ENCODE measurements at regions not wholly inside any gene's neighbourhood (a gene's known extent, or its start where the extent isn't known, plus 50 kb on each side); places are given as distances from the start of the nearest gene placed in this dataset.

DNA sequence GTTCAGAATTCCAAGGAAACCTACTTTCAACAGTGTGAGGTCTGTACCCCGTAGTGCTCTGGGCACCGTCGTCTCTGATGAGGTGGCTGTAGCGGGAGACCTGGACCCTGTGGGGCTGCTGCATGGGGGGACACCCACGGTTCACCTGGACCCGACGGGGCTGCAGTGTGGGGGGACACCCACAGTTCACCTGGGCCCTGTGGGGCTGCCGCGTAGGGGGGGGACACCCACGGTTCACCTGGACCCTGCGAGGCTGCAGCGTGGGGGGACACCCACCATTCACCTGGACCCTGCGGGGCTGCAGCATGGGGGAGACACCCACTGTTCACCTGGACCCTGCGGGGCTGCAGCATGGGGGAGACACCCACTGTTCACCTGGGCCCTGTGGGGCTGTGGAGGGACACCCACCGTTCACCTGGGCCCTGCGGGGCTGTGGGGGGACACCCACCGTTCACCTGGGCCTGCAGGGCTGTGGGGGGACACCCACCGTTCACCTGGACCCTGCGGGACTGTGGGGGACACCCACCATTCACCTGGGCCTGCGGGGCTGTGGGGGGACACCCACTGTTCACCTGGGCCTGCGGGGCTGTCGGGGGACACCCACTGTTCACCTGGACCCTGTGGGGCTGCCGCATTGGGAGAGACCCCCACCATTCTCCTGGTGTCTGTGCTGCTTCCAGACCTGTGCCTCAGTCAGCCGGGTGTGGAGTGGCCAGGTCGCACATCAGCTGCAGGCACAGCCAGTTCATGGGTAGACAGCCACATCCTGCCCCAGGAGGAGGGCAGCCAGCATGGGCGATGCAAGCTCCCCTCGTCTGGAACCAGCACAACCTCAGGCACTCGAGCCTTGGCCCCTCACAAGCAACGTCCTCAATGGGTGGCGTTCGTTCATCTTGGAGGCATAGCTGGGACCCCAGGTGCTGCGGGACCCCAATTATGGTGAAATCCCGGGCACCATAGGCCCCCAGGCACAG is 114.5 kb downstream of the TMEM18 start:
- FAIRE-seq (no peak), DNase-seq (ENCODE audit: low read depth) (no peak)
- no peaks in the 10 kb centered on the region for H3K79me2 ChIP-seq (ENCODE audit: insufficient read depth, low read length)
- H3K27ac ChIP-seq (ENCODE audit: low read depth, low read length) = no peak overlapping the region
- no peaks in the 10 kb centered on the region for H3K36me3 Mint-ChIP-seq (ENCODE audit: low read depth, unreplicated experiment)
- H3K4me3 ChIP-seq (ENCODE audit: insufficient read depth, low read depth, low read length) = no peak overlapping the region
- H3K4me3 Mint-ChIP-seq (ENCODE audit: unreplicated experiment) = no peak overlapping the region
- no peak overlapping the region for H3K27ac Mint-ChIP-seq (ENCODE audit: unreplicated experiment)
- peaks cover 32% of the 10 kb centered on the region for H3K27me3 Mint-ChIP-seq (ENCODE audit: low read depth, unreplicated experiment)
- no peaks in the 10 kb centered on the region for H3K27me3 ChIP-seq (ENCODE audit: insufficient read depth, low read length)
- H3K4me2 ChIP-seq (ENCODE audit: low read length) = no peak overlapping the region
- no peaks in the 10 kb centered on the region for H3K4me1 Mint-ChIP-seq (ENCODE audit: low read depth, unreplicated experiment)
- TF ChIP-seq EZH2 (IDR thresholded peaks at IDR 0.05; ENCODE audit: insufficient read depth, low read length) = no peak
- TF ChIP-seq, protein P1, sequence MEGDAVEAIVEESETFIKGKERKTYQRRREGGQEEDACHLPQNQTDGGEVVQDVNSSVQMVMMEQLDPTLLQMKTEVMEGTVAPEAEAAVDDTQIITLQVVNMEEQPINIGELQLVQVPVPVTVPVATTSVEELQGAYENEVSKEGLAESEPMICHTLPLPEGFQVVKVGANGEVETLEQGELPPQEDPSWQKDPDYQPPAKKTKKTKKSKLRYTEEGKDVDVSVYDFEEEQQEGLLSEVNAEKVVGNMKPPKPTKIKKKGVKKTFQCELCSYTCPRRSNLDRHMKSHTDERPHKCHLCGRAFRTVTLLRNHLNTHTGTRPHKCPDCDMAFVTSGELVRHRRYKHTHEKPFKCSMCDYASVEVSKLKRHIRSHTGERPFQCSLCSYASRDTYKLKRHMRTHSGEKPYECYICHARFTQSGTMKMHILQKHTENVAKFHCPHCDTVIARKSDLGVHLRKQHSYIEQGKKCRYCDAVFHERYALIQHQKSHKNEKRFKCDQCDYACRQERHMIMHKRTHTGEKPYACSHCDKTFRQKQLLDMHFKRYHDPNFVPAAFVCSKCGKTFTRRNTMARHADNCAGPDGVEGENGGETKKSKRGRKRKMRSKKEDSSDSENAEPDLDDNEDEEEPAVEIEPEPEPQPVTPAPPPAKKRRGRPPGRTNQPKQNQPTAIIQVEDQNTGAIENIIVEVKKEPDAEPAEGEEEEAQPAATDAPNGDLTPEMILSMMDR (IDR thresholded peaks at IDR 0.05; ENCODE audit: insufficient read depth, low read depth, low read length) = no peak
- no peaks in the 10 kb centered on the region for H3K4me1 ChIP-seq (ENCODE audit: insufficient read depth, low read length)
- H3K9me3 Mint-ChIP-seq (ENCODE audit: unreplicated experiment) = no peaks in the 10 kb centered on the region
- no peaks in the 10 kb centered on the region for H4K20me1 ChIP-seq (ENCODE audit: insufficient read depth, low read length)
- H3K9me3 ChIP-seq (ENCODE audit: insufficient read depth, low read depth, low read length) = no peaks in the 10 kb centered on the region
- no peaks in the 10 kb centered on the region for H3K36me3 ChIP-seq (ENCODE audit: insufficient read depth, low read length)
- H2AFZ ChIP-seq (ENCODE audit: low read depth, low read length) = no peak overlapping the region
- no peak overlapping the region for H3K9ac ChIP-seq (ENCODE audit: low read length)

DNA sequence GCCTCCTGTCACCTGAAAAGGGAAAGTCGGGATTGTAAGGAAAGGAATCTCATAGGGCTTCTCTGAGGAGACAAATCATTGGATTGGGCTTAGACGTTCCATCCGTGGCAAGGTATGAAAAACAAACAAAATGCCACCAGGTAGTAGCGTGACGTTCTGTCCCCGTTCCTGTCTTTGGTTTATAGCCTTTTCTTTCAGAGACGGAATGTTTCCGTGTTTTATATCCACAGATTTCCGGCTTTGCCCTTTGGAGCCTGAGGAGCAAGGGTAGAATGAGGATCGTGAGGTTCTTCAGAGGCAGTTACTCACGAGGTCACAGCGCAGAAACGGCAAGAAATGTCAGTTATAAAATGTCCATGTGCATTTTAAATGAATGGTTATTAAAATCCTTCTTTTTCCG is 118.3 kb downstream of the TMEM18 start:
- Histone ChIP-seq H3K36me3 (ENCODE audit: insufficient read depth, low read length) (no peaks in the 10 kb centered on the region), H3K4me3 (ENCODE audit: insufficient read depth, low read depth, low read length) (no peak overlapping the region), H3K4me1 (ENCODE audit: insufficient read depth, low read length) (no peaks in the 10 kb centered on the region), H3K4me2 (ENCODE audit: low read length) (no peak overlapping the region), H3K9me3 (ENCODE audit: insufficient read depth, low read depth, low read length) (no peaks in the 10 kb centered on the region), H2AFZ (ENCODE audit: low read depth, low read length) (no peak overlapping the region), H3K27me3 (ENCODE audit: insufficient read depth, low read length) (no peaks in the 10 kb centered on the region), H3K27ac (ENCODE audit: low read depth, low read length) (no peak overlapping the region), H4K20me1 (ENCODE audit: insufficient read depth, low read length) (no peaks in the 10 kb centered on the region), H3K79me2 (ENCODE audit: insufficient read depth, low read length) (no peaks in the 10 kb centered on the region), H3K9ac (ENCODE audit: low read length) (no peak overlapping the region)
- DNase-seq (ENCODE audit: low read depth) (no peak), FAIRE-seq (no peak)
- TF ChIP-seq, protein P1 (IDR thresholded peaks at IDR 0.05; ENCODE audit: insufficient read depth, low read depth, low read length) = no peak
- Mint-ChIP-seq H3K9me3 (ENCODE audit: unreplicated experiment) (no peaks in the 10 kb centered on the region), H3K36me3 (ENCODE audit: low read depth, unreplicated experiment) (no peaks in the 10 kb centered on the region), H3K27ac (ENCODE audit: unreplicated experiment) (no peak overlapping the region), H3K4me1 (ENCODE audit: low read depth, unreplicated experiment) (no peaks in the 10 kb centered on the region), H3K27me3 (ENCODE audit: low read depth, unreplicated experiment) (peaks cover 22% of the 10 kb centered on the region), H3K4me3 (ENCODE audit: unreplicated experiment) (no peak overlapping the region)

DNA sequence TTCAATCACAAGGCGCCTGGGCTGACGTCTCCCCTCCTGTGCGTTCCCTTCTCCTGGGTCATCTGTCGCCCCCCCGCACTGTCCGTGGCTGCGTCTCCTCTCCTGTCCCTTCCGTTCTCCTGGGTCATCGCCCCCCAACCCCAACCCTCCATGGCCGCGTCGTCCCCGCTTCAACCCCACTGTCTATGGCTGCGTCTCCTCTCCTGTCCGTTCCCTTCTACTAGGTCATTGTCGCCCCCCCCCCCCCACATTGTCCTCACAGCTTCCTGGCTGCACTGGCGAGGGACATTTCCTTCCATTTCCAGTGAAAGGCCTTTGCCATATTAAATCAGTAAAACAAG is 118.9 kb downstream of the TMEM18 start:
- no peaks in the 10 kb centered on the region for H3K36me3 Mint-ChIP-seq (ENCODE audit: low read depth, unreplicated experiment)
- Histone ChIP-seq H3K27ac (ENCODE audit: low read depth, low read length) (no peak overlapping the region), H3K27me3 (ENCODE audit: insufficient read depth, low read length) (no peaks in the 10 kb centered on the region), H3K9ac (ENCODE audit: low read length) (no peak overlapping the region), H3K4me2 (ENCODE audit: low read length) (no peak overlapping the region), H3K4me1 (ENCODE audit: insufficient read depth, low read length) (no peaks in the 10 kb centered on the region), H4K20me1 (ENCODE audit: insufficient read depth, low read length) (no peaks in the 10 kb centered on the region), H3K79me2 (ENCODE audit: insufficient read depth, low read length) (no peaks in the 10 kb centered on the region), H3K4me3 (ENCODE audit: insufficient read depth, low read depth, low read length) (no peak overlapping the region), H2AFZ (ENCODE audit: low read depth, low read length) (no peak overlapping the region), H3K36me3 (ENCODE audit: insufficient read depth, low read length) (no peaks in the 10 kb centered on the region), H3K9me3 (ENCODE audit: insufficient read depth, low read depth, low read length) (no peaks in the 10 kb centered on the region)
- no peaks in the 10 kb centered on the region for H3K4me1 Mint-ChIP-seq (ENCODE audit: low read depth, unreplicated experiment)
- peaks cover 20% of the 10 kb centered on the region for H3K27me3 Mint-ChIP-seq (ENCODE audit: low read depth, unreplicated experiment)
- no peaks in the 10 kb centered on the region for H3K9me3 Mint-ChIP-seq (ENCODE audit: unreplicated experiment)
- DNase-seq (ENCODE audit: low read depth) (no peak), FAIRE-seq (no peak)
- no peak overlapping the region for H3K27ac Mint-ChIP-seq (ENCODE audit: unreplicated experiment)
- TF ChIP-seq, protein P1 (IDR thresholded peaks at IDR 0.05; ENCODE audit: insufficient read depth, low read depth, low read length) = no peak
- no peak for TF ChIP-seq EZH2 (IDR thresholded peaks at IDR 0.05; ENCODE audit: insufficient read depth, low read length)
- no peak overlapping the region for H3K4me3 Mint-ChIP-seq (ENCODE audit: unreplicated experiment)

All from astrocyte (in vitro differentiated cells and primary cell).